IMR-90 (cell line): ENCODE measurements at regions not wholly inside any gene's neighbourhood (a gene's known extent, or its start where the extent isn't known, plus 50 kb on each side); places are given as distances from the start of the nearest gene placed in this dataset.

Experiments used
- ATAC-seq: fragments of 200-7000 bp; cut with Tn5 transposase; 2 replicates; pipeline ENCODE4 v1.9.1; 2020; ENCODE audit warnings: low read depth, mild to moderate bottlenecking, moderate library complexity
- BruUV-seq: library from RNA; stranded (reverse); fragments of 400-500 nt; replicated peaks from 2 replicates; lab custom pipeline; 2021; lab: Mats Ljungman, UMichigan
- CTCF ChIA-PET: fragments of 300-600 bp; formaldehyde crosslinking; extraction: SDS; loops from one replicate; lab custom pipeline; 2021; ENCODE audit warnings: antibody characterized with exemption; lab: Yijun Ruan, JAX
- POLR2A ChIA-PET: fragments of 300-600 bp; sonication (Branson Sonifier 250); formaldehyde crosslinking; loops from one replicate; lab custom pipeline; 2022; ENCODE audit warnings: antibody characterized with exemption; ENCODE audit not compliant: unreplicated experiment; lab: Charles Lee
- DNase-seq: peaks from one replicate; pipeline ENCODE4 v3.0.0; 2013
- H2AFZ ChIP-seq: replicated peaks from 2 replicates; pipeline ENCODE3; 2013; ENCODE audit warnings: low read length, mild to moderate bottlenecking; ENCODE audit not compliant: poor library complexity
- H2AK5ac ChIP-seq: 2 replicates; pipeline ENCODE4 v1.6.1; 2013; ENCODE audit warnings: low read depth, low read length, inconsistent platforms
- H2AK9ac ChIP-seq: replicated peaks from 2 replicates; pipeline ENCODE3; 2013; ENCODE audit warnings: mild to moderate bottlenecking, low read depth, low read length, moderate library complexity; ENCODE audit not compliant: poor library complexity
- H2BK120ac ChIP-seq: 2 replicates; pipeline ENCODE4 v1.6.1; 2013; ENCODE audit warnings: low read depth, low read length, inconsistent platforms
- H2BK15ac ChIP-seq: 3 replicates; pipeline ENCODE4 v1.6.1; 2013; ENCODE audit warnings: low read depth, low read length, inconsistent platforms
- H2BK20ac ChIP-seq: 2 replicates; pipeline ENCODE4 v1.6.1; 2013; ENCODE audit warnings: low read depth, mild to moderate bottlenecking, inconsistent platforms, low read length, moderate library complexity
- H2BK5ac ChIP-seq: 2 replicates; pipeline ENCODE4 v1.6.1; 2013; ENCODE audit warnings: mild to moderate bottlenecking, low read depth, low read length, inconsistent platforms; ENCODE audit not compliant: poor library complexity, severe bottlenecking
- H3K14ac ChIP-seq: replicated peaks from 2 replicates; pipeline ENCODE4 v1.6.1; 2013; ENCODE audit warnings: low read depth, low read length, inconsistent platforms
- H3K18ac ChIP-seq: 2 replicates; pipeline ENCODE4 v1.6.1; 2013; ENCODE audit warnings: low read depth, low read length, control low read depth
- H3K23ac ChIP-seq: 2 replicates; pipeline ENCODE4 v1.6.1; 2013; ENCODE audit warnings: low read depth, low read length, inconsistent platforms
- H3K27ac ChIP-seq: 2 replicates; pipeline ENCODE4 v1.5.1; 2013; ENCODE audit warnings: mild to moderate bottlenecking, control low read depth, low read length; ENCODE audit not compliant: insufficient read depth
- H3K27me3 ChIP-seq: 2 replicates; pipeline ENCODE4 v1.6.1; 2013; ENCODE audit warnings: low read length; ENCODE audit not compliant: control insufficient read depth, insufficient read depth
- H3K36me3 ChIP-seq: 2 replicates; pipeline ENCODE4 v1.6.1; 2013; ENCODE audit warnings: low read length, mixed read lengths; ENCODE audit not compliant: control insufficient read depth, insufficient read depth
- H3K4ac ChIP-seq: 2 replicates; pipeline ENCODE4 v1.6.1; 2013; ENCODE audit warnings: low read depth, low read length, inconsistent platforms
- H3K4me1 ChIP-seq: 2 replicates; pipeline ENCODE4 v1.6.1; 2013; ENCODE audit warnings: low read length, mixed read lengths; ENCODE audit not compliant: control insufficient read depth, insufficient read depth
- H3K4me2 ChIP-seq: 2 replicates; pipeline ENCODE4 v1.6.1; 2013; ENCODE audit warnings: low read depth, mild to moderate bottlenecking, control low read depth, low read length, moderate library complexity
- H3K4me3 ChIP-seq: 2 replicates; pipeline ENCODE4 v1.5.1; 2013; ENCODE audit warnings: low read depth, mild to moderate bottlenecking, control low read depth, low read length, moderate library complexity; ENCODE audit not compliant: insufficient read depth
- H3K56ac ChIP-seq: 2 replicates; pipeline ENCODE4 v1.6.1; 2013; ENCODE audit warnings: low read length, inconsistent platforms; ENCODE audit not compliant: insufficient read depth; ENCODE audit errors: extremely low read depth
- H3K79me1 ChIP-seq, 2 experiments: 2 replicates each; pipeline ENCODE4 v1.6.1; 2013; ENCODE audit warnings: low read length in 2 of 2, inconsistent platforms in 1 of 2, low read depth in 1 of 2
- H3K9ac ChIP-seq: 2 replicates; pipeline ENCODE4 v1.6.1; 2013; ENCODE audit warnings: low read depth, low read length, control low read depth
- H3K9me1 ChIP-seq: 2 replicates; pipeline ENCODE4 v1.6.1; 2013; ENCODE audit warnings: low read length, inconsistent platforms; ENCODE audit not compliant: insufficient read depth
- H3K9me3 ChIP-seq: 2 replicates; pipeline ENCODE4 v1.6.1; 2013; ENCODE audit warnings: low read length; ENCODE audit not compliant: control insufficient read depth, insufficient read depth
- H4K20me1 ChIP-seq: 2 replicates; pipeline ENCODE4 v1.6.1; 2013; ENCODE audit warnings: low read length, inconsistent platforms; ENCODE audit not compliant: insufficient read depth
- H4K5ac ChIP-seq: 2 replicates; pipeline ENCODE4 v1.6.1; 2013; ENCODE audit warnings: mild to moderate bottlenecking, low read depth, low read length, control low read depth
- H4K8ac ChIP-seq, 2 experiments: 2 replicates each; pipeline ENCODE4 v1.6.1; 2013; ENCODE audit warnings: low read depth in 2 of 2, low read length in 2 of 2, control low read depth in 1 of 2, inconsistent platforms in 1 of 2
- H4K91ac ChIP-seq: 2 replicates; pipeline ENCODE4 v1.6.1; 2013; ENCODE audit warnings: low read depth, low read length, inconsistent platforms; ENCODE audit not compliant: insufficient read depth
- CHD1 ChIP-seq: IDR thresholded peaks from 2 replicates; pipeline ENCODE4 v1.6.1; 2012; ENCODE audit warnings: low read depth, low read length, improper control_type of control experiment
- CTCF ChIP-seq: conservative IDR thresholded peaks from 2 replicates; pipeline ENCODE4 v1.5.1; 2012; ENCODE audit warnings: mild to moderate bottlenecking, low read depth, low read length, improper control_type of control experiment
- MAFK ChIP-seq: IDR thresholded peaks from 2 replicates; pipeline ENCODE4 v1.6.1; 2012; ENCODE audit warnings: low read depth, low read length, improper control_type of control experiment
- NFE2L2 ChIP-seq: fragments of 150-350 bp; IDR thresholded peaks from 2 replicates; pipeline ENCODE4 v1.6.1; 2016; ENCODE audit warnings: low read depth, mild to moderate bottlenecking, low read length
- POLR2A ChIP-seq: IDR thresholded peaks from 2 replicates; pipeline ENCODE4 v1.6.1; 2012; ENCODE audit warnings: mild to moderate bottlenecking, low read depth, low read length
- USF2 ChIP-seq: fragments of 150-350 bp; IDR thresholded peaks from 2 replicates; pipeline ENCODE4 v1.6.1; 2017; ENCODE audit warnings: mild to moderate bottlenecking, antibody characterized with exemption, low read length, low read depth
- WGBS, 2 experiments: methylation state at CpG; one replicate each; pipeline versions ENCODE4 v1.1.5 to v1.1.7; 2013; ENCODE audit warnings: missing lambda C conversion rate in 2 of 2; ENCODE audit not compliant: insufficient read length in 1 of 2; ENCODE audit errors: extremely low coverage in 2 of 2; 5-methylcytosine and 5-hydroxymethylcytosine counted together
- dilution Hi-C: fragments of 300-500 bp; cut with HindIII; formaldehyde crosslinking; loops from one replicate; pipeline ENCODE4 v1.14.3; 2018; ENCODE audit warnings: low sequenced_read_pairs; ENCODE audit not compliant: unreplicated experiment
- in situ Hi-C: fragments of 300-500 bp; cut with MboI; formaldehyde crosslinking; loops from 3 replicates; pipeline ENCODE4 v1.14.3; 2019; ENCODE audit warnings: low sequenced_read_pairs, inconsistent platforms, mixed read lengths
- intact Hi-C: fragments of 100-400 bp; cut with micrococcal nuclease; formaldehyde crosslinking; loops from 2 replicates; pipeline ENCODE4 v1.10.0; 2022

GRCh38 chr10:57663401-57663800 lies 604.3 kb downstream of the IPMK start:
- H3K79me1 ChIP-seq = no peaks in the 10 kb centered on the region
- H4K5ac ChIP-seq = no peak overlapping the region
- no peaks in the 10 kb centered on the region for H3K4me1 ChIP-seq
- TF ChIP-seq CTCF = no peak
- TF ChIP-seq CHD1 = no peak
- no peak for TF ChIP-seq NFE2L2
- no peak for TF ChIP-seq POLR2A
- TF ChIP-seq MAFK = no peak
- TF ChIP-seq USF2 = no peak
- dilution Hi-C loops = no loop called here
- no peak overlapping the region for H4K8ac ChIP-seq
- no peak overlapping the region for H2BK15ac ChIP-seq
- no peak for ATAC-seq
- H4K20me1 ChIP-seq = no peaks in the 10 kb centered on the region
- no peaks in the 10 kb centered on the region for H3K9me3 ChIP-seq
- no peak overlapping the region for H2BK120ac ChIP-seq
- H3K9me1 ChIP-seq = no peaks in the 10 kb centered on the region
- no TSS peak for BruUV-seq
- H3K18ac ChIP-seq = no peak overlapping the region
- intact Hi-C loops = no loop called here
- H2AK9ac ChIP-seq = no peak overlapping the region
- CTCF ChIA-PET = no interaction called here
- no peak overlapping the region for H2AFZ ChIP-seq
- WGBS, 2 experiments = no CpG with 5 or more reads among the region's 2 CpGs
- H3K4me2 ChIP-seq = no peak overlapping the region
- H3K27ac ChIP-seq = no peak overlapping the region
- H3K23ac ChIP-seq = no peak overlapping the region
- no peak overlapping the region for H3K4me3 ChIP-seq
- no peak overlapping the region for H3K14ac ChIP-seq
- H2BK5ac ChIP-seq = no peak overlapping the region
- H3K56ac ChIP-seq = no peak overlapping the region
- H2AK5ac ChIP-seq = no peak overlapping the region
- no peak for DNase-seq
- H4K91ac ChIP-seq = no peak overlapping the region
- H3K27me3 ChIP-seq = no peaks in the 10 kb centered on the region
- H3K9ac ChIP-seq = no peak overlapping the region
- H3K36me3 ChIP-seq = no peaks in the 10 kb centered on the region
- no peak overlapping the region for H2BK20ac ChIP-seq
- in situ Hi-C loops = no loop called here
- POLR2A ChIA-PET = no interaction called here
- H3K4ac ChIP-seq = no peak overlapping the region
